ENCODE measurements at regions not wholly inside any gene's neighbourhood (a gene's known extent, or its start where the extent isn't known, plus 50 kb on each side); places are given as distances from the start of the nearest gene placed in this dataset.

- TF ChIP-seq EZH2phosphoT487 (conservative IDR thresholded peaks at IDR 0.05; ENCODE audit: low read length) (no peak), CTCF (IDR thresholded peaks at IDR 0.05; ENCODE audit: insufficient read depth, low read length, poor library complexity, severe bottlenecking) (no peak)
Observed at GRCh38 chr18:76055025-76055424, 440.0 kb downstream of the ZNF516 start.
